MCF 10A (cell line): ENCODE measurements at regions not wholly inside any gene's neighbourhood (a gene's known extent, or its start where the extent isn't known, plus 50 kb on each side); places are given as distances from the start of the nearest gene placed in this dataset.

Experiments
- BruUV-seq: library from RNA; stranded (reverse); fragments of 400-500 nt; replicated peaks from 2 replicates; lab custom pipeline; 2021; lab: Mats Ljungman, UMichigan
- CTCF ChIA-PET: fragments of 300-600 bp; sonication (Branson Sonifier 250); formaldehyde crosslinking; extraction: SDS; loops from one replicate; lab custom pipeline; 2021; ENCODE audit warnings: antibody characterized with exemption, inconsistent platforms; lab: Yijun Ruan, JAX
- POLR2A ChIA-PET: fragments of 300-600, 350-650 bp; sonication (Branson Sonifier 250); formaldehyde crosslinking; extraction: SDS; loops from one replicate; lab custom pipeline; 2020; ENCODE audit warnings: antibody characterized with exemption, inconsistent platforms; lab: Yijun Ruan, JAX
- DNase-seq: peaks from one replicate; pipeline ENCODE4 v3.0.0-alpha.2; 2018; ENCODE audit not compliant: unreplicated experiment
- H3K27ac Mint-ChIP-seq: one replicate; pipeline ENCODE4 v1.8.0; 2022; ENCODE audit warnings: mild to moderate bottlenecking, low read depth, mixed read lengths; ENCODE audit not compliant: unreplicated experiment
- H3K27me3 Mint-ChIP-seq: one replicate; pipeline ENCODE4 v1.8.0; 2022; ENCODE audit warnings: mixed read lengths; ENCODE audit not compliant: insufficient read depth, unreplicated experiment
- H3K36me3 Mint-ChIP-seq: one replicate; pipeline ENCODE4 v1.8.0; 2022; ENCODE audit warnings: mild to moderate bottlenecking, moderate library complexity, mixed read lengths; ENCODE audit not compliant: insufficient read depth, unreplicated experiment
- H3K4me1 Mint-ChIP-seq: one replicate; pipeline ENCODE4 v1.8.0; 2022; ENCODE audit warnings: mixed read lengths; ENCODE audit not compliant: insufficient read depth, unreplicated experiment
- H3K4me3 Mint-ChIP-seq: one replicate; pipeline ENCODE4 v1.8.0; 2022; ENCODE audit warnings: mild to moderate bottlenecking, moderate library complexity, mixed read lengths; ENCODE audit not compliant: unreplicated experiment
- H3K9me3 Mint-ChIP-seq: one replicate; pipeline ENCODE4 v1.8.0; 2022; ENCODE audit warnings: mixed read lengths; ENCODE audit not compliant: unreplicated experiment
- intact Hi-C: fragments of 100-400 bp; cut with micrococcal nuclease; formaldehyde crosslinking; loops from 2 replicates; pipeline ENCODE4 v1.14.1; 2022
- TF ChIP-seq, protein P1 (sequence below): fragments of 200-600 bp; IDR thresholded peaks from one replicate; pipeline ENCODE4 v1.8.0; 2022; ENCODE audit warnings: antibody characterized with exemption, mild to moderate bottlenecking; ENCODE audit not compliant: unreplicated experiment

DNA sequence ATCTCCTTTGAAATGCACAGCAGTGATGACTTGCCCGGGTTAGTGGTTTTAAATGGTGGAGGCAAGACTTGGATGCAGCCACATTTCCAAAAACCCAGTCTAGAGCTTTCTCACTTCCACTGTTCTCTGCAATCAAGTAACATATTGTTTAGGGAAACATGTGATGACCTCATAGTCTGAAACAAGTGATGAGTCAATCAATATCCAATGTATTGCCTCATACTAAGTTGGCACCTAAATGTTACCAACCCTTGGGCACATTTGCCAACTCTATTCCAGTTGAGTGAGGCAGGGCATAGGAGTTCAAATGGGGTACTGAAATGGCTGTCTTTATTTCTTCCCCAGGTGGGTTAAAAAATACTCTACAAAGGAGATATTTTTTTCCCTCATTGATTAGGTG lies 1105.4 kb downstream of the VRK1 start:
- DNase-seq: peak; percentile 68
- H3K36me3 Mint-ChIP-seq: no peaks in the 10 kb centered on the region
- intact Hi-C loops: no loop called here
- no peaks in the 10 kb centered on the region for H3K27me3 Mint-ChIP-seq
- ChIA-PET POLR2A (interaction anchor here (1.3 to 1.5 kb wide), 3 partner anchors 14 to 24 kb away, joined by 4 read pairs; no protein-coding TSS in a partner anchor), CTCF (interaction anchor here (0.6 kb wide), 1 partner anchor 1362 kb away, joined by 3 read pairs; no protein-coding TSS in a partner anchor)
- TF ChIP-seq, protein P1, sequence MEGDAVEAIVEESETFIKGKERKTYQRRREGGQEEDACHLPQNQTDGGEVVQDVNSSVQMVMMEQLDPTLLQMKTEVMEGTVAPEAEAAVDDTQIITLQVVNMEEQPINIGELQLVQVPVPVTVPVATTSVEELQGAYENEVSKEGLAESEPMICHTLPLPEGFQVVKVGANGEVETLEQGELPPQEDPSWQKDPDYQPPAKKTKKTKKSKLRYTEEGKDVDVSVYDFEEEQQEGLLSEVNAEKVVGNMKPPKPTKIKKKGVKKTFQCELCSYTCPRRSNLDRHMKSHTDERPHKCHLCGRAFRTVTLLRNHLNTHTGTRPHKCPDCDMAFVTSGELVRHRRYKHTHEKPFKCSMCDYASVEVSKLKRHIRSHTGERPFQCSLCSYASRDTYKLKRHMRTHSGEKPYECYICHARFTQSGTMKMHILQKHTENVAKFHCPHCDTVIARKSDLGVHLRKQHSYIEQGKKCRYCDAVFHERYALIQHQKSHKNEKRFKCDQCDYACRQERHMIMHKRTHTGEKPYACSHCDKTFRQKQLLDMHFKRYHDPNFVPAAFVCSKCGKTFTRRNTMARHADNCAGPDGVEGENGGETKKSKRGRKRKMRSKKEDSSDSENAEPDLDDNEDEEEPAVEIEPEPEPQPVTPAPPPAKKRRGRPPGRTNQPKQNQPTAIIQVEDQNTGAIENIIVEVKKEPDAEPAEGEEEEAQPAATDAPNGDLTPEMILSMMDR: no peak
- BruUV-seq: no TSS peak
- no peaks in the 10 kb centered on the region for H3K9me3 Mint-ChIP-seq
- H3K4me3 Mint-ChIP-seq: no peak overlapping the region
- peaks cover 5% of the 10 kb centered on the region for H3K4me1 Mint-ChIP-seq
- no peak overlapping the region for H3K27ac Mint-ChIP-seq

DNA sequence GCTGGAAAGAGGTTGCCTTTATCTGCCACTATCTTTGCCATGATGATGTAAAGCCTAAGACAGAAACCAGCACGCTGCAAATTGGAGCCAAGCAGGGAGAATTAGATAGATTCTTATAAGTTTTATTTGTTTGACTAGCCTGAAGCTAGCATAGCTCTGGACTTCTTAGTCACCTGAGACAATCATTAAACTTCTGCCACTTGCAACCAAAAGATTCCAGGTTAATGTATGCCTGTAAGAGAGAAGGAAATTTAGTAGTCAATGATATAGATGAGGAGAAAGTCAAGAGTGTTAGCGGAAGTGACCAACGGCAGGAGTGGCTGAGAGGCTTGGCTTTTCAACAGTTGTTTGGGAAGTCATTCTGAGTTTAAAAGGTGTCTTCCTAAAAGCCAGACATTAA lies 1106.6 kb downstream of the VRK1 start:
- Mint-ChIP-seq H3K4me3 (no peak overlapping the region), H3K4me1 (peaks cover 5% of the 10 kb centered on the region), H3K36me3 (no peaks in the 10 kb centered on the region), H3K9me3 (no peaks in the 10 kb centered on the region), H3K27ac (no peak overlapping the region), H3K27me3 (no peaks in the 10 kb centered on the region)
- TF ChIP-seq, protein P1: no peak
- ChIA-PET CTCF (no interaction called here), POLR2A (interaction anchor here (1.5 kb wide), 1 partner anchor 25 kb away, joined by 4 read pairs; no protein-coding TSS in a partner anchor)
- BruUV-seq: no TSS peak
- intact Hi-C loops: no loop called here
- DNase-seq: no peak

DNA sequence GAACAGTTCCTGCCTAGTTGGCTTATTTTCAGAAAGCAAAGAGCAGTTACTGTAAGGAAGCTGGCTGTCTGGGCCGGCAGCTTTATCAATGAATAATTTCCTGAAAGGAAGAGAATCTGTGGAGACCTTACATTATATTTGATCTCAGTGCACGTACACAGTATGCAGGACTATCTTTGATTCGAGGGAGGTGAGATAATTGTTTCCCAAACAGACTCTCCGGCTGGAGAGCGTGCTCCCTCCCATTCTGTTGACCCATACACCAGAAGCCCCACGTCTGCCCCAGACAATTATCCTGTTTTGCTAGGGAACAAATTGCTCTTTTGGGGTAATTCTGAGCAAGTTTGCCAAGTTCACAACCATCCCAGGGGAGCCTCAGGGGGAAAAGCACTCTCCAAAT lies 1115.0 kb downstream of the VRK1 start:
- Mint-ChIP-seq H3K36me3 (no peaks in the 10 kb centered on the region), H3K27me3 (no peaks in the 10 kb centered on the region), H3K9me3 (no peaks in the 10 kb centered on the region), H3K27ac (no peak overlapping the region), H3K4me1 (peaks cover 5% of the 10 kb centered on the region), H3K4me3 (no peak overlapping the region)
- TF ChIP-seq, protein P1: no peak
- ChIA-PET CTCF (no interaction called here), POLR2A (interaction anchor here (0.7 kb wide), 2 partner anchors 18 to 29 kb away, joined by 3 read pairs; no protein-coding TSS in a partner anchor)
- DNase-seq: no peak
- intact Hi-C loops: no loop called here
- BruUV-seq: no TSS peak

DNA sequence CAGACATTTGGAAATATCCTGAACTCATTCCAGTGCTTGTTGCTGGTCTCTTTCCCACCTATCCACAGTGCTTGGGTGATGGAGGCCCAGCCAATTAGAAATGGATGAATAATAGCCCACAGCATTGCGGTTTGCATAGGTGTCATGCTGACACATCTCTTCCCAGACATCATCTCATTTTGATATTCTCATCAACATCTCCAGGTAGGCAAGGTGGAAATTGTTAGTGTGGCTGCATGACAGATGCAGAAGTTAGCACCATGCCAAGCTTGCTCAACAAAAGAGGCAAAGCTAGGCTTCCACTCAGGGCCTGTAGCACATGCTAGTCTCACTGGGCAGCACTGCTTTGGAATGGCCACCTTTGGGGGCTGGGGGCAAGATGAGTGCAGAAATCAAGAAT lies 1118.9 kb downstream of the VRK1 start:
- TF ChIP-seq, protein P1: no peak
- POLR2A ChIA-PET: interaction anchor here (0.6 to 2.1 kb wide), 3 partner anchors 37 to 878 kb away, joined by 3 to 17 read pairs (median 16); no protein-coding TSS in a partner anchor
- no peak overlapping the region for H3K4me3 Mint-ChIP-seq
- intact Hi-C loops: no loop called here
- CTCF ChIA-PET: interaction anchor here (0.6 kb wide), 2 partner anchors 24 to 716 kb away, joined by 3 to 4 read pairs; no protein-coding TSS in a partner anchor
- no peaks in the 10 kb centered on the region for H3K36me3 Mint-ChIP-seq
- H3K27ac Mint-ChIP-seq: no peak overlapping the region
- no peaks in the 10 kb centered on the region for H3K27me3 Mint-ChIP-seq
- H3K4me1 Mint-ChIP-seq: peaks cover 17% of the 10 kb centered on the region
- peak; percentile 63 for DNase-seq
- H3K9me3 Mint-ChIP-seq: no peaks in the 10 kb centered on the region
- BruUV-seq: no TSS peak
